Pulmonary artery endothelial cell (primary cell): ENCODE measurements at regions not wholly inside any gene's neighbourhood (a gene's known extent, or its start where the extent isn't known, plus 50 kb on each side); places are given as distances from the start of the nearest gene placed in this dataset.
"Not testable (repeated sequence)": the region's sequence is repeated elsewhere in the genome, so short reads cannot be mapped to it uniquely, and the experiment has no call there.

ENCODE experiments used
- DNase-seq: peaks from one replicate; pipeline ENCODE4 v3.0.0-alpha.2; 2011; ENCODE audit warnings: low read depth, low spot score

DNA sequence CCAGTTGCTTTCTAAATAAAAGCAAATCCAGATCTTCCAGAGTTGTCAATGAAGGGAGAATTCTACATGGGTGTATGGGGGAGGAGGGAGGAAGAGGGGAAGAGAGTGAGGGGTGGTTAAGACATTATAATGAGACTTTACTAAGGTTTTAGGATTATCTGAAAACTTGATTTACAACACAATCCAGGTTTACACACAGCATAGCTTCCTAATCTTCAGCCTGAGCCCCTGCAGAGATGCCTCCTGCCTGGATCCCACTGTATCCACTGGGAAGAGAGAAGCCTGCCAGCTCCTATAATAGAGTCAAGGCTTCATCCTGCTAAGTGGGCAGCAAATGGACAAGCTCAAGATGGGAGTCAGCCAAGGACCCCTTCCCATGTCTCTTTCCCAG lies 85.6 kb upstream of the KIT start:
- DNase-seq: no peak

DNA sequence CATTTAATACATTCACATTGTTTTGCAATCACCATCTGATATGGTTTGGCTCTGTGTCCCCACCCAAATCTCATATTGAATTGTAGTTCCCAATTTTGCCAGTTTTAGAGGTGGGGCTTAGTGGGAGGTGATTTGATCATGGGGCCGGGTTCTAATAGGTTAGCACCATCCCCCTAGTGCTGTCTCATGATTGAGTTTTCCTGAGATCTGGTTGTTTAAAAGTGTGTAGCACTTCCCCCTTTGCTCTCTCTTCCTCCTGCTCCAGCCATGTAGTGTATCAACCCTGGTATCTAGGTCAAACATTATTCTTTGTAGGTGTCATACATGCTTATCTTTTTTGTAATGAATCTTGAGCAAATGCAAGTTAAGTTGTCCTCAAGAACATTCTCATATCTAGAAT lies 83.3 kb upstream of the KIT start:
- DNase-seq: no peak

DNA sequence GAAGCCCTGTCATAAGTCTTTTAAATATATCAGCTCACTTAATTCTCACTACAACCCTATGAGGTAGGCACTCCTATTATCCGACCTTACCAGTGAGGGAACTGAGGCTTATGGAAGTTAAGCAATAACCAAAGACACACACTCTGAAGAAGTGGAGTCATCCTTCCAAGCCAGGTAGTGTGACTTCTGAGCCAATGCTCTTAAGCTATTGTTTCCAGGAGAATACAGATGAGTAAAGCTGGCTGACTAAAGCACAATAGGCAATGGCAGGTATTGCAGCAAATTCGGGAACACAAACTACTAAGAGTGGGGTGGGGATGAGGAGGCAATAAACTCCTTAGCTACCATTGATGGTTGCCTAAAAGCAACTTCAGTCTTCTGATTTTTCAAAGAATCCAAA lies 81.8 kb upstream of the KIT start:
- DNase-seq: no peak

DNA sequence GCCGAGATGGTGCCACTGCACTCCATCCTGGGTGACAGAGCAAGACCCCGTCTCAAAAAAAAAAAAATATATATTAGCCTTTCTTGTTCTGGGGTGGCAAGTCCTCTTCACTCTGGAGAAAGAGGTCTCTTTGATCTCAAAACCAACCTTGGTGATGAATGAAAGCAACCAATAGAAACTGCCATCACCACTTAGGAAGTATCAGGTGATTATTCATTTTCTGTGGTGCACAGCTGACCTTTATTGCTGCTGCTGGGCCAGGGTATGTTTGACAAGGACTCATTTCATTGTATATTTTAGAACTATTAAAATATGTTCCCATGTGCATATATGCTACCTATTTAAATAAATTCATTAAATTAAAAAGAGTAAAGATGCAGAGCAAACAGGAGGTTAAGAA lies 76.0 kb upstream of the KIT start:
- no peak for DNase-seq

DNA sequence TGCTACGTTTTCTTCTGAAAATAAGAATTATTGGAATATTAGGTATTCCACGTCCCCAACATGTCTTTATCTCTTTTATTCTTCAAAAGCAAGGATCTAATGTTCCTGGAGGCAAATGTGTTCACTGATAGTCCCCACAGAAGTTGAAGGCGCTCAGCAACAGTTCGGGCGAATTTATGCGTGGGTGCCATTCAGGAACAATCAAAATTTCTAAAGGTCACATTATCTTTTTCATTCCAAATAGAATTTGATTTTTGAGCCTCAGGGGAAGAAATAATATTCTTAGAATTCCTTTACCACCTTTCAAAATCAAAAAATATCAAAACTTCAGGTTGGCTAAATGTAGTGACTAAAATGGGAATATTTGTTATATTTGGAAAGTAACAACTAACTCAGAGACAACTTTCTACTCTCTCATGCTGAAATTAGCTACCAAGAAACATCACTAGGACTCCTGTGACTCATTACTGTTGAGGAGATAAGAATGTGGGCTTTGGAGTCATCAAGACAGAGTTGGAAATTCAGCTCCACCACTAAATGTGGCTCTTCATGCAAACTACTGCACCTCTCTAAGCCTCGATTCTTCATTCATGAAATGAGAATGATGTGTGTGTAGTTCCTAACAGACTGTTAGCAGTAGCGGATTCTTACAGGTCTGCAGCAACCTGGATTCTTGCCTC lies 72.3 kb upstream of the KIT start:
- DNase-seq: no peak

DNA sequence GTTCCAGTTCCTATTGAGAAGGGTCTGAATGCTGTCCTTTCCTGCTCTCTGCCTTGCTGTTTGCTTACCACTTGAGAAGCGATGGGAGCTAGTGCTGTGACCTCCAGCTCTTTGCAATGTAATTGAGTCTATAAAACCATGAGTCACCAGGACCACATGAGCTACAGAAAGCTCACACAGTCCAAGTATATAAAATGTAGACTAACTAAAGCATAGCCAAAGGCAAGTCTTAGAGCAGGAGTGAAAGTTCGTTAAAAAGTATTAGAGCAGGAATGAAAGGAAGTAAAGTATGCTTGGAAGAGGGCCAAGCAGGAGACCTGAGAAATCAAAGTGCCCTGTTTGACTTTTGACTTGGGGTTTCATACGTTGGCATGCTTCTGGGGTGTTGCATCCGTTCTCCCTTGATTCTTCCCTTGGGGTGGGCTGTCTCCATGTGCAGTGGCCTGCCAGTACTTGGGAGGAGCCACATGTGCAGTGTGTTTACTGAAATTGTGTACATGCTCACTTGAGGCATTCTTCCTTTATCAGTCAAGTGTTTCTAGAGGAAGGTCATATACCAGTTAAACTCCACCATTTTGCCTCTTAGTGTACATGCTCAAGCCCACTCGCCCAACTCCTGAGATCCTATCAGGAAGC lies 71.3 kb upstream of the KIT start:
- DNase-seq: no peak

DNA sequence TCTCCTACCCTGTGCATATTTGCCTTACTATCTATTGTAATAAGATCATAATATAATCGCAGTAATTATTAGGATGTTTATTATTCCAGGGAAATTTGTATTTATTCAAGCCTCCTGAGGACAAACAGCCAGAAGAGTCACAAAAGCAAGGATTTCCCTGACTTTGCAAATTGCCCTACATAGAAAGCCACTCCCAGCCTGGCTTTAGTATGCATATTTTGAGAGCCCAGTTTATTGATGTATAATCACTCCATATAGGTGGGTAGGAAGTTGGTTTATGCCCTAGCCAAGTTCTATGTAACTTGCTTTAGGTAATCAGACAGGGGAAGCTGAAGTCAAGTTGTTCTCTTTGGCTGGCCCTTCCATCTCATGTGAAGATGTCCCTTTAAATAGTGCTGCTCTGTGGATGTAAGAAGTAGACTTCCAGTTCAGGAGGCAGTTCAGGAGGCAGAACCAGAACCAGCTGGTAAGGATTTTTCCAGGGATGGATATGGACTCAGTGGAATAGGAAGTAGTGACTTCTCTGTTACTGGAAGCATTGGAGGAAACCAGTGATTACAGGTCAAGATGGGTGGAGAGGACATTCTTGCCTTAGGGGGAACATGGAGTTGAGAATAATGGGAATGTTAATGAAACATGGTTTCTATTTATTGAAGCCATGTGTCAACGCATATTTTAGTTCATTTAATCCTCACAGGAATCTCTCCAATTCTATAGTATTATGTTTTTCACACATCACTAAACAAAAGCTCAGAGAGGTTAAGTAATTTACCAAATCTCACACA lies 70.5 kb upstream of the KIT start:
- no peak for DNase-seq

DNA sequence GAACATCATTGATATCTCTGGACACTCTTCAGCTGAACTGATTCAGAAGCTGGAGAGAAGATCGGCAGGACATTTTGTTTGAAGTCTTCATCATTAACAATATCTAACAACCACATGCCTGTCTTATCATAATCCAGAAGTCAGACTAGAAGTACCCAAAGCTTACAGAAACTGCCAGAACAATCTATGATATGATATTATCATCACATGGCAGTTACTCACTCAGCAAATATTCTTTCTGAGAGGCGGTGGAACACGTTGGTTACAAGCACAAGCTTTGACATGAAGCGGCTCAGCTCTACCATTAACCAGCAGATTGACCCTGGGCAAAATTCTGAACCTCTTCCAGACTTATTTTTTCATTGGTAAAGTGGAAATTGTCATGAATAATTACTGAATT lies 69.4 kb upstream of the KIT start:
- DNase-seq: no peak

DNA sequence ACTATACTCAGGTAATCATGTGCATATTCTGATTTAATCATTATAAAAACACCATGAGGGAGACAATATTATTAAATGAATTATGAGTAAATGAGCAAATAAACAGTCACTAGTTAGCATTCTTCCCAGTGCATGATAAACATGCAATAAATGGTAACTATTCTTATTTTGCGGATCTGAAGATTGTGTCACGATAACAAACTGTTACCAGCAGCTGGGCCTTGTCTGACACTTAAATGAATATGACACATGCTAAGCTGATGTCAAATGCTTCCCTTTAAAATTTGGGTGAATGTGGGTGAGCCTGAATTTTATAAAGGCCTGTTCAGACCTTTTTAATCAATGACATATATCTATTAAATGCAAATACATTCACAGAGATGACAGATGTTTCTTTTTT lies 68.2 kb upstream of the KIT start:
- no peak for DNase-seq

DNA sequence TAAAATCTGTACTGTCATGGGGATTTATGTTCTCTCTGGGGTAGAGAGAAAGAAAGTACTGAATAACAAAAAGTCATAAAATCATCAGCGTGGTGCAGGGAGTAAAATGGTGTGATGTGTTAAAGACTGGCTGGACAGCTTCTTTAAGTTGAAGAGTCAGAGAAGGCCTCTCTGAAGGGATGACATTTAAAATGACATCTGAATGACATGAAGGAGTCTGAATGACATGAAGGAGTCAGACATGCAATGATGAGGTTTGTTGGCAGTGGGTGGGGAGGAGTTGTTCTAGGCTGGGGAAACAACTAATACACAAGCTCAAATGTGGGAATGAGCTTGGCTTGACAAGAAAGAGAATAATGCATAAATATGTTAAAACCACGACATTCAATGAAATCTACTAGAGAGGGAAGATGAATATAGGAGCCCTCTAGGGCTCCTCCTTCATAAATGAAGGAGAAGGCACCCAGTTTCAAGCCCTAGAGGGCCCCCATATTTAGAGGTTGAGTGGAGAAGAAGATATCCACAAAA lies 63.9 kb upstream of the KIT start:
- no peak for DNase-seq

DNA sequence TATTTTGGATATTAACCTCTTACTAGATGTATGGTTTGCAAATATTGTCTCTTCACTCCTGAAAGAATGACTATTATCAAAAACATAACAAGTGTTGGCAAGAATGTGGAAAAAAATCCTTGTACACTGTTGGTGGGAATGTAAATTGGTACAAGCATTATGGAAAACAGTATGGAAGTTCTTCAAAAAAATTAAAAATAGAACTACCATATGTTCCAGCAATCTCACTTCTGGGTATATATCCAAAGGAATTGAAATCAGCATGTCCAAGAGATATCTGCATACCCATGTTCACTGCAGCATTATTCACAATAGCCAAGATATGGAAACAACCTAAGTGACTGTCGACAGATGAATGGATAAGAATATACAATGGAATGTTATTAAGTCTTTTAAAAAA lies 61.6 kb upstream of the KIT start:
- no peak for DNase-seq

DNA sequence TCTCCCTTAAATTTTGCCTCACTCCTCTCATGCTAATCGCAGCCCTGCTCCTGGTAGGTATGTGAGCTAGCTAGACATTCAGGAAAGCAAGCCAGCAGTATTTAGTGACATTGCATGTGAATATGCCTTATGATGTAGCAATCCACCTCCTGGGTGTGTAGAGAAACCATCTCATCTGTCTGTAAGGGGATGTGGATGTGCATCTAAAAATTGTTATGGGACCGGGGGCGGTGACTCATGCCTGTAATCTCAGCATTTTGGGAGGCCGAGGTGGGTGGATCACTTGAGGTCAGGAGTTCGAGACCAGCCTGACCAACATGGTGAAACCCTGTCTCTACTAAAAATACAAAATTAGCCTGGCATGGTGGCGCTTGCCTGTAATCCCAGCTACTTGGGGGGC lies 60.1 kb upstream of the KIT start:
- DNase-seq: not testable (repeated sequence)

DNA sequence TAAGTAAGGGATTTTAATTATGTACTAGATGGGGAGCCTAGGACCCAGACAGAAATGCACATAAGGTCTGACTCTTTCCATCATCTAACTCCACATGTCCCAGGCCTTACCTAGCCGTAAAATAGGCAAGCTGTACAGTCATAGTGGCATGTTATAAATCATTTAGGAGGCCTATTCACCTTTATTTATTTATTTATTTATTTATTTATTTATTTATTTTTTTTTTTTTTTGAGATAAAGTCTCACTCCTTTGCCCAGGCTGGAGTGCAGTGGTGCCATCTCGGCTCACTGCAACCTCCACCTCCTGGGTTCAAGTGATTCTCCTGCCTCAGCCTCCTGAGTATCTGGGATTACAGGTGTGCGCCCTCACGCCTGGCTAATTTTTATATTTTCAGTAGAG lies 55.6 kb upstream of the KIT start:
- not testable (repeated sequence) for DNase-seq

DNA sequence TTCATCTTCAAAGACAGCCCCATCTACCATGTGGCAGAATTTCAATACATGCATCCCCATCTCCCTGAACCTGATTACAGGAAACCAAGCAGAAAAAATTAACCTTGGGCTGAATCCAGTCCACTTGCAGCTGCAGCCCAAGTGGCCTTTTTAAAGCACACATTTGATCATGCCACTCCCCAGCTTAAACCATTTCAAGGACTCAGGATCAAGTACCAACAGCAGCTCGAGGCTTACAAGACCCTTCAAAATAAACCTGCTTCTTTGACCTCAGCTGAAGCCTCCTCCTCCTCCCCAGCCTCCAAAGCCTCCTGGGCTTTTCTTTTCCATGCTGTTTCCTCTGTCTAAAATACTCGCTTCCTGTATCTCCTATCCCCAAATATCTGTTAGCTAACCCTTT lies 50.7 kb upstream of the KIT start:
- DNase-seq: no peak

DNA sequence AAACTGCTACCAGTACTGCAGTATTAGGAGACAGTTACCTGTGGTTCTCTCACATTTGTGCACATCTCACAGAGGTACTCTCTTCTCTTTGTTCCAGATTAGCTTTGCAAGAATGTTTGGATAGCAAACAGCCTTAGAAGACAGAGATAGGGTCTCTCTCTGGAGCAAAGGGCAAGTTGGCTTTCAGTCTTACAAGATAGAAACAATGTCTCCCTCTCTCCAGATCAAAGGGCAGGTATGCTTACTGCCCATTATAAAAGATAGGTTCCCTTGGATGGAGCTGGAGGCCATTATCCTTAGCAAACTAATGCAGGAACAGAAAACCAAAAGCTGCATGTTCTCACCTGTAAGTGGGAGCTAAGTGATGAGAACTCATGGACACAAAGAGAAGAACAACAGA lies 50.2 kb upstream of the KIT start:
- no peak for DNase-seq
